ENCODE measurements at regions not wholly inside any gene's neighbourhood (a gene's known extent, or its start where the extent isn't known, plus 50 kb on each side); places are given as distances from the start of the nearest gene placed in this dataset.

DNA sequence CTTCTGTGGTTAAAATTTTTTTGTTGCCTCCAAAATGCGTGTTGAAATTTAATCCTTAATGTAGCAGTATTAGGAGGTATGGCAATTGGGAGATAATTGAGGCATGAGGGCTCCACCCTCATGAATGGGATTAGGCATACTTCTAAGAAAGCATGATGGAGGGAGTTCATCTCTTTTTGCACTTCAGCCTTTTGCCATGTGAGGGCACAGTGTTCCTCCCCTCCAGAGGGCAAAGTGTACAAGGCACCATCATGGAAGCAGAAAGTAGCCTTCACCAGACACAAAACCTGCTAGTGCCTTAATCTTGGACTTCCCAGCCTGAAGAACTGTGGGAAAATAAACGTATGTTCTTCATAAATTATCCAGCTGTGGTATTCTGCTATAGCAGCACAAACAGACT, 429.5 kb downstream of the ZIC1 start:
- H3K9me3 ChIP-seq (ENCODE audit: control insufficient read depth, low read length): no peaks in the 10 kb centered on the region
- no peaks in the 10 kb centered on the region for H3K4me1 ChIP-seq
- H3K4me2 ChIP-seq (ENCODE audit: low read length): no peak overlapping the region
- no peak overlapping the region for H3K4me3 ChIP-seq (ENCODE audit: low read depth, low read length)
- no peak overlapping the region for H3K9ac ChIP-seq
- TF ChIP-seq, protein P1, sequence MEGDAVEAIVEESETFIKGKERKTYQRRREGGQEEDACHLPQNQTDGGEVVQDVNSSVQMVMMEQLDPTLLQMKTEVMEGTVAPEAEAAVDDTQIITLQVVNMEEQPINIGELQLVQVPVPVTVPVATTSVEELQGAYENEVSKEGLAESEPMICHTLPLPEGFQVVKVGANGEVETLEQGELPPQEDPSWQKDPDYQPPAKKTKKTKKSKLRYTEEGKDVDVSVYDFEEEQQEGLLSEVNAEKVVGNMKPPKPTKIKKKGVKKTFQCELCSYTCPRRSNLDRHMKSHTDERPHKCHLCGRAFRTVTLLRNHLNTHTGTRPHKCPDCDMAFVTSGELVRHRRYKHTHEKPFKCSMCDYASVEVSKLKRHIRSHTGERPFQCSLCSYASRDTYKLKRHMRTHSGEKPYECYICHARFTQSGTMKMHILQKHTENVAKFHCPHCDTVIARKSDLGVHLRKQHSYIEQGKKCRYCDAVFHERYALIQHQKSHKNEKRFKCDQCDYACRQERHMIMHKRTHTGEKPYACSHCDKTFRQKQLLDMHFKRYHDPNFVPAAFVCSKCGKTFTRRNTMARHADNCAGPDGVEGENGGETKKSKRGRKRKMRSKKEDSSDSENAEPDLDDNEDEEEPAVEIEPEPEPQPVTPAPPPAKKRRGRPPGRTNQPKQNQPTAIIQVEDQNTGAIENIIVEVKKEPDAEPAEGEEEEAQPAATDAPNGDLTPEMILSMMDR (IDR thresholded peaks at IDR 0.05): no peak
- no peaks in the 10 kb centered on the region for H3K36me3 ChIP-seq (ENCODE audit: control insufficient read depth, insufficient read depth, low read length)
- no peaks in the 10 kb centered on the region for H3K79me2 ChIP-seq
- H2AFZ ChIP-seq: no peak overlapping the region
- no peaks in the 10 kb centered on the region for H3K27me3 ChIP-seq (ENCODE audit: control insufficient read depth, insufficient read depth, low read length)
- H3K27ac ChIP-seq: no peak overlapping the region

DNA sequence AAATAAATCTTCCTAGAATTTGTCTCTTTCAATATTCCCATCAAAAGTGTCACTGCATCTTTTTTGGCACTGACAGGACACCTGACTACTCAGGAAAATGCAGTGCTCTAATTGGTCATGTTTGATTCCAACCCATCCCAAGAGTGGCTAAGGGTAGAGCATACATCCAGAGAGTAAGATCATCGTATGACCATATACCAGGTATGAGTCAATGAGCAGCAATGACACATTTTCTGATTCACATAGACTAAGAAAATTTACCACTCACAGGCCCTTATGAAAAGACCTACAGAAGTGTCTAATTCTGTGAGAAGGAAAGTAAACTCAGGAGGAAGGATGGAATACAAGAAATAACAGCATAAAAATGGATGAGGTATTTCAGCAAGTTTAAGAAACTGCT, 434.2 kb downstream of the ZIC1 start:
- Histone ChIP-seq H3K27ac (no peak overlapping the region), H3K4me1 (no peaks in the 10 kb centered on the region), H3K27me3 (ENCODE audit: control insufficient read depth, insufficient read depth, low read length) (no peaks in the 10 kb centered on the region), H3K36me3 (ENCODE audit: control insufficient read depth, insufficient read depth, low read length) (no peaks in the 10 kb centered on the region), H3K4me3 (ENCODE audit: low read depth, low read length) (no peak overlapping the region), H3K4me2 (ENCODE audit: low read length) (no peak overlapping the region), H3K9ac (no peak overlapping the region), H3K9me3 (ENCODE audit: control insufficient read depth, low read length) (no peaks in the 10 kb centered on the region), H2AFZ (no peak overlapping the region), H3K79me2 (no peaks in the 10 kb centered on the region)
- TF ChIP-seq, protein P1 (IDR thresholded peaks at IDR 0.05): no peak

DNA sequence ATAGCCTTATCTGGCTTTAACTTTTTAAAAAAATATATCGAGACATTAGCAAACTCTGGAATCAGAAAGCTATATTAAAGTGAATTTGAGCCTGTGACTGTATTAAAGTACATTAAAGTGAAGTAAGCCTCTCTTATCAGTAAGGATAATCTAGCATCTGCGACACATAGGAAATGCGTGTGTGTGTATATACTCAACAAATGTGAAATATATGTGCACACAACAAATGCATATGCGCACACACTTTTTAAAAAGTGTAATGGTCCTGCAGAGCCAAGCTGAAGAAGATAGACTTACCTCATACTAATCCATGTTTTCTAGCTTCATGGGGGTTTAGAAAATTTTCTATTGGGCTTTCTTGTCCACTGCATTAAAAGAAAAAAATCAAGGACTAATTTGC, 437.1 kb downstream of the ZIC1 start:
- Histone ChIP-seq H3K4me3 (ENCODE audit: low read depth, low read length) (no peak overlapping the region), H3K9ac (no peak overlapping the region), H3K4me2 (ENCODE audit: low read length) (no peak overlapping the region), H3K4me1 (no peaks in the 10 kb centered on the region), H3K79me2 (no peaks in the 10 kb centered on the region), H3K27me3 (ENCODE audit: control insufficient read depth, insufficient read depth, low read length) (no peaks in the 10 kb centered on the region), H3K9me3 (ENCODE audit: control insufficient read depth, low read length) (no peaks in the 10 kb centered on the region), H3K36me3 (ENCODE audit: control insufficient read depth, insufficient read depth, low read length) (no peaks in the 10 kb centered on the region), H2AFZ (no peak overlapping the region), H3K27ac (no peak overlapping the region)
- TF ChIP-seq, protein P1 (IDR thresholded peaks at IDR 0.05): no peak

DNA sequence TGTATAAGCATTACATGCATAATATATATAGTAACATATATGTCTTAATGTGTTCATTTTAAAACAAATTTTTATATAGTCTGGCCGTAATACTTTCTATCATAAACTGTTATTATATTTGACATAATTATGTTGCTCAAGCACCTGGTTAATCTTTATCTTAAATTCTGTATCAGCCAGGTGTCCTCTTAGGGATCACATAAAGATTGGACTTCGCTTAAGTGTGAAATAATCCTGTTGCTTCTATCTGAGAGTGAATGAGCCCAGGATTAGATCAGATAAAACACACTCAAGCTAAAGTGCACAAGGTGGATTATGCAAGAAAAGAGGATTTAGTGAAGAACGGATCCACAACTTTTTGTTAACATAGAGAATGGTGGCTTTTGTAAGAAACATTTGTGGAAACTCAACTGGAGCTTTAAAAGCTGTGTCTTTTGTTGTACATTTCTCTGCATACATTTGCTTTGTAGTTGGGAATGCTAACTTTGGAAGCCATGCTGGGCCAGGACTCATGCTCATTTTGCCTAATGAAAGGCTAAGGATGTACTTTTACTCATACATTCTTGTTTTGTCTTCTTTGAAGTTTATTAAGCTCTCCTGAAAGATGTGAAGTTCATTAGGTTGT, 437.8 kb downstream of the ZIC1 start:
- Histone ChIP-seq H3K79me2 (no peaks in the 10 kb centered on the region), H3K36me3 (ENCODE audit: control insufficient read depth, insufficient read depth, low read length) (no peaks in the 10 kb centered on the region), H3K4me1 (no peaks in the 10 kb centered on the region), H3K4me3 (ENCODE audit: low read depth, low read length) (no peak overlapping the region), H3K27ac (no peak overlapping the region), H3K9ac (no peak overlapping the region), H2AFZ (no peak overlapping the region), H3K9me3 (ENCODE audit: control insufficient read depth, low read length) (no peaks in the 10 kb centered on the region), H3K4me2 (ENCODE audit: low read length) (no peak overlapping the region), H3K27me3 (ENCODE audit: control insufficient read depth, insufficient read depth, low read length) (no peaks in the 10 kb centered on the region)
- TF ChIP-seq, protein P1 (IDR thresholded peaks at IDR 0.05): no peak

DNA sequence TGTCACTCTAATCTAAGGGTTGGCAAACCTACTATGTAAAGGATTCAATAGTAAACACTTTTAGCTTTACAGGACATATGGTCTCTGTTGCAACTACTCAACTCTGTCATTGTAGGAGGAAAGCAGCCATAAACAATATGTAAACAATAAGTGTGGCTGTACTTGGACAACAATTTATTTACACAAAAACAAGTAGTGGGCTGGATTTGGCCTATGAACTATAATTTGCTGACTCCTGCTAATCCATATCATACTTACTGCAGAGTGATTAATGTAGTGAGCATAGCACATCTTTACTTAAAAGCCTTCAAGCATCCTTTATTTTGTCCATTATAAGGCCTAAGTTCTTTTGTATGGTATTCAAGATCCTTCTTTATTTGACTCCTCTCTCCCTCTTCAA, 441.9 kb downstream of the ZIC1 start:
- Histone ChIP-seq H3K4me3 (ENCODE audit: low read depth, low read length) (no peak overlapping the region), H3K4me2 (ENCODE audit: low read length) (no peak overlapping the region), H3K79me2 (no peaks in the 10 kb centered on the region), H3K36me3 (ENCODE audit: control insufficient read depth, insufficient read depth, low read length) (no peaks in the 10 kb centered on the region), H3K9ac (no peak overlapping the region), H3K27ac (no peak overlapping the region), H2AFZ (no peak overlapping the region), H3K4me1 (no peaks in the 10 kb centered on the region), H3K27me3 (ENCODE audit: control insufficient read depth, insufficient read depth, low read length) (no peaks in the 10 kb centered on the region), H3K9me3 (ENCODE audit: control insufficient read depth, low read length) (no peaks in the 10 kb centered on the region)
- TF ChIP-seq, protein P1 (IDR thresholded peaks at IDR 0.05): no peak

All from parathyroid adenoma (tissue), 2 donors.